SK-N-SH (cell line): ENCODE measurements at regions not wholly inside any gene's neighbourhood (a gene's known extent, or its start where the extent isn't known, plus 50 kb on each side); places are given as distances from the start of the nearest gene placed in this dataset.

Experiments
- POLR2AphosphoS5 ChIP-seq: IDR thresholded peaks from 2 replicates; pipeline ENCODE4 v1.6.1; 2012; ENCODE audit warnings: low read depth, low read length
- RFX5 ChIP-seq: IDR thresholded peaks from 2 replicates; pipeline ENCODE4 v1.6.1; 2012; ENCODE audit warnings: mild to moderate bottlenecking, improper control_type of control experiment, low read length

DNA sequence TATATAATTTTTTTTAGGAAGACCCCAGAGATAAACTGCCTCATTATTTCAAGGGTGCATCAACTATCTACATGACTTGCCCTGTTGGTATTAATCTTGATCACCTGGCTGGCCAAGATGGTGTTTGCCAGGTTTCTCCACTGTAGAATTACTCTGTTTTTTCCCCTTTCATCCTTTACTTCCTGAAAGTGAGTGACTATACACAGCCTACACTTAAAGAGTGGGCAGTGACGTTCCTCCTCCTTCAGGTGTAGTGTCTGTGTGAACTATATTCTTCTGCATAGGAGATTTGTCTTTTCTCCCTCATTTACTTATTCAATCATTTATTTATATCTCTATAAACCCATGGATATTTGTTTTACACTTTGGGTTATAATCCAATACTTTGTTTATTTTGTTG is 246.7 kb downstream of the IRF8 start:
- TF ChIP-seq RFX5 (no peak), POLR2AphosphoS5 (no peak)
